Right atrium auricular region (tissue), 2 donors: ENCODE measurements at regions not wholly inside any gene's neighbourhood (a gene's known extent, or its start where the extent isn't known, plus 50 kb on each side); places are given as distances from the start of the nearest gene placed in this dataset.
A peak's percentile ranks its signal among the peaks of the same experiment; 100 is the strongest.

Experiments used
- DNase-seq: peaks from one replicate; pipeline ENCODE4 v3.0.0-alpha.2; 2019; ENCODE audit warnings: low spot score
- H3K27ac ChIP-seq, 2 donors: fragments of 200-600 bp; sonication (generic); 1 replicate in 1 of 2; 2 replicates in 1 of 2; pipeline ENCODE4 v1.5.1; 2016 to 2019
- H3K27me3 ChIP-seq, 2 donors: fragments of 200-600 bp; sonication (generic); one replicate each; pipeline versions ENCODE4 v1.5.1 to v1.6.0; 2017 to 2019
- H3K36me3 ChIP-seq: fragments of 200-600 bp; sonication (generic); one replicate; pipeline ENCODE4 v1.5.1; 2016
- H3K4me1 ChIP-seq, 2 donors: fragments of 200-600 bp; sonication (generic); one replicate each; pipeline versions ENCODE4 v1.5.1 to v1.6.0; 2017 to 2019
- H3K4me3 ChIP-seq, 2 donors: fragments of 200-600 bp; sonication (generic); 1 replicate in 1 of 2; 2 replicates in 1 of 2; pipeline ENCODE4 v1.5.1; 2017 to 2019; ENCODE audit warnings: mild to moderate bottlenecking in 1 of 2, moderate library complexity in 1 of 2
- H3K9me3 ChIP-seq, 2 donors: fragments of 200-600 bp; sonication (generic); one replicate each; pipeline ENCODE4 v1.5.1; 2019
- CTCF ChIP-seq, 2 donors: fragments of 200-600 bp; sonication (generic); IDR thresholded peaks; one replicate each; pipeline ENCODE4 v1.5.1; 2019; ENCODE audit warnings: antibody characterized with exemption in 2 of 2

- H3K4me1 ChIP-seq: peaks cover 0 to 61% of the 10 kb centered on the region in 2 donors
Measured at GRCh38 chr7:130999926-131000325, 265.9 kb upstream of the KLF14 start.

GRCh38 chr7:131000389-131000788, 266.4 kb upstream of the KLF14 start:
- no peak for DNase-seq
- peak overlapping the region; percentile 18 to 35 for H3K27ac ChIP-seq
- peaks cover 0 to 56% of the 10 kb centered on the region in 2 donors for H3K4me1 ChIP-seq

More at GRCh38 chr7:130999926-131000325, 265.9 kb upstream of the KLF14 start:
- Histone ChIP-seq H3K4me3 (no peak overlapping the region), H3K9me3 (peaks cover 4 to 8% of the 10 kb centered on the region in 2 donors), H3K27me3 (no peaks in the 10 kb centered on the region), H3K27ac (peak overlapping the region; percentile 18 to 35), H3K36me3 (peaks cover 15% of the 10 kb centered on the region)
- no peak for DNase-seq
- no peak for TF ChIP-seq CTCF (IDR thresholded peaks at IDR 0.05)

GRCh38 chr7:131000873-131001272, 266.9 kb upstream of the KLF14 start:
- DNase-seq: no peak
- Histone ChIP-seq H3K27me3 (no peaks in the 10 kb centered on the region), H3K27ac (no peak overlapping the region), H3K36me3 (peaks cover 15% of the 10 kb centered on the region), H3K4me3 (no peak overlapping the region), H3K4me1 (peaks cover 0 to 51% of the 10 kb centered on the region in 2 donors), H3K9me3 (peaks cover 4 to 8% of the 10 kb centered on the region in 2 donors)
- TF ChIP-seq CTCF (IDR thresholded peaks at IDR 0.05): no peak

More at GRCh38 chr7:131000389-131000788, 266.4 kb upstream of the KLF14 start:
- TF ChIP-seq CTCF (IDR thresholded peaks at IDR 0.05): no peak
- Histone ChIP-seq H3K9me3 (peaks cover 4 to 8% of the 10 kb centered on the region in 2 donors), H3K36me3 (peaks cover 15% of the 10 kb centered on the region), H3K27me3 (no peaks in the 10 kb centered on the region), H3K4me3 (no peak overlapping the region)

- DNase-seq: no peak
- no peak overlapping the region for H3K4me3 ChIP-seq
- no peak for TF ChIP-seq CTCF (IDR thresholded peaks at IDR 0.05)
- H3K27me3 ChIP-seq: no peaks in the 10 kb centered on the region
- peaks cover 15% of the 10 kb centered on the region for H3K36me3 ChIP-seq
- H3K4me1 ChIP-seq: peaks cover 0 to 47% of the 10 kb centered on the region in 2 donors
- no peak overlapping the region for H3K27ac ChIP-seq
- H3K9me3 ChIP-seq: peaks cover 4 to 8% of the 10 kb centered on the region in 2 donors
Measured at GRCh38 chr7:131002600-131002999, 268.6 kb upstream of the KLF14 start.

GRCh38 chr7:131003634-131004033, 269.6 kb upstream of the KLF14 start:
- H3K36me3 ChIP-seq: peaks cover 15% of the 10 kb centered on the region
- no peak overlapping the region for H3K27ac ChIP-seq
- peaks cover 4 to 8% of the 10 kb centered on the region in 2 donors for H3K9me3 ChIP-seq
- TF ChIP-seq CTCF (IDR thresholded peaks at IDR 0.05): no peak
- no peak overlapping the region for H3K4me3 ChIP-seq
- peaks cover 0 to 48% of the 10 kb centered on the region in 2 donors for H3K4me1 ChIP-seq
- no peaks in the 10 kb centered on the region for H3K27me3 ChIP-seq
- no peak for DNase-seq

GRCh38 chr7:131004371-131004770, 270.4 kb upstream of the KLF14 start:
- no peak overlapping the region for H3K27ac ChIP-seq
- TF ChIP-seq CTCF (IDR thresholded peaks at IDR 0.05): no peak
- H3K36me3 ChIP-seq: peaks cover 15% of the 10 kb centered on the region
- no peaks in the 10 kb centered on the region for H3K27me3 ChIP-seq
- H3K4me3 ChIP-seq: no peak overlapping the region
- peaks cover 0 to 48% of the 10 kb centered on the region in 2 donors for H3K4me1 ChIP-seq
- peaks cover 4 to 8% of the 10 kb centered on the region in 2 donors for H3K9me3 ChIP-seq
- DNase-seq: no peak
